GM23248 (cell line): ENCODE measurements at regions not wholly inside any gene's neighbourhood (a gene's known extent, or its start where the extent isn't known, plus 50 kb on each side); places are given as distances from the start of the nearest gene placed in this dataset.

Source experiments
- DNase-seq: peaks from one replicate; pipeline ENCODE4 v3.0.0-alpha.2; 2015
- H2AFZ ChIP-seq: fragments of 200-600 bp; sonication (generic); 2 replicates; pipeline ENCODE4 v1.6.1; 2016; ENCODE audit warnings: antibody characterized with exemption
- H3F3A ChIP-seq: fragments of 200-600 bp; sonication (generic); 2 replicates; pipeline ENCODE4 v1.6.1; 2016; ENCODE audit warnings: mild to moderate bottlenecking, antibody characterized with exemption, mixed run types; ENCODE audit not compliant: insufficient read depth
- H3K27ac ChIP-seq: fragments of 200-600 bp; sonication (generic); 2 replicates; pipeline ENCODE4 v1.5.1; 2016; ENCODE audit warnings: mild to moderate bottlenecking
- H3K27me3 ChIP-seq: fragments of 200-600 bp; sonication (generic); replicated peaks from 2 replicates; pipeline ENCODE4 v1.6.1; 2016; ENCODE audit warnings: mild to moderate bottlenecking; ENCODE audit not compliant: insufficient read depth
- H3K36me3 ChIP-seq: fragments of 200-600 bp; sonication (generic); 2 replicates; pipeline ENCODE4 v1.6.1; 2016; ENCODE audit warnings: low read depth, mild to moderate bottlenecking
- H3K4me1 ChIP-seq: fragments of 200-600 bp; sonication (generic); 2 replicates; pipeline ENCODE4 v1.6.1; 2016; ENCODE audit warnings: mild to moderate bottlenecking; ENCODE audit not compliant: insufficient read depth
- H3K4me2 ChIP-seq: fragments of 200-600 bp; sonication (generic); one replicate; pipeline ENCODE4 v1.6.1; 2016; ENCODE audit warnings: mild to moderate bottlenecking; ENCODE audit not compliant: unreplicated experiment
- H3K4me3 ChIP-seq: fragments of 200-600 bp; sonication (generic); 2 replicates; pipeline ENCODE4 v1.5.1; 2016; ENCODE audit warnings: mild to moderate bottlenecking
- H3K79me2 ChIP-seq: fragments of 200-600 bp; sonication (generic); 2 replicates; pipeline ENCODE4 v1.6.1; 2016; ENCODE audit warnings: mild to moderate bottlenecking; ENCODE audit not compliant: insufficient read depth
- H3K9ac ChIP-seq: fragments of 200-600 bp; sonication (generic); 2 replicates; pipeline ENCODE4 v1.6.1; 2016; ENCODE audit warnings: mild to moderate bottlenecking
- H3K9me2 ChIP-seq: fragments of 200-600 bp; sonication (generic); 2 replicates; pipeline ENCODE4 v1.6.1; 2016; ENCODE audit warnings: mixed run types, mild to moderate bottlenecking, moderate library complexity; ENCODE audit not compliant: insufficient read depth
- H3K9me3 ChIP-seq: fragments of 200-600 bp; sonication (generic); one replicate; pipeline ENCODE4 v1.6.1; 2017; ENCODE audit warnings: low read depth
- H4K20me1 ChIP-seq: fragments of 200-600 bp; sonication (generic); 2 replicates; pipeline ENCODE4 v1.6.0; 2016; ENCODE audit not compliant: insufficient read depth
- EZH2 ChIP-seq: fragments of 200-600 bp; sonication (generic); IDR thresholded peaks from 2 replicates; pipeline ENCODE4 v1.6.1; 2018; ENCODE audit warnings: antibody characterized with exemption, mild to moderate bottlenecking; ENCODE audit not compliant: insufficient read depth, poor library complexity, severe bottlenecking
- EZH2phosphoT487 ChIP-seq: fragments of 200-600 bp; sonication (generic); IDR thresholded peaks from 2 replicates; pipeline ENCODE4 v1.6.1; 2018; ENCODE audit warnings: antibody characterized with exemption, moderate library complexity, mild to moderate bottlenecking, low read depth; ENCODE audit not compliant: insufficient read depth
- WGBS, 2 experiments: methylation state at CpG; one replicate each; pipeline ENCODE4 v1.1.6; 2015 to 2017; ENCODE audit warnings: low lambda C conversion rate in 2 of 2, low coverage in 1 of 2; ENCODE audit errors: missing lambda C conversion rate in 2 of 2; 5-methylcytosine and 5-hydroxymethylcytosine counted together
- in situ Hi-C: fragments of 300-500 bp; cut with MboI; formaldehyde crosslinking; loops from 2 replicates; pipeline ENCODE4 v1.15.0; 2020

GRCh38 chr4:142960126-142960525 is 114.0 kb upstream of the INPP4B start:
- 16 to 24% methylated on average over 1 of the region's 1 CpG for WGBS, 2 experiments
- H3K9me3 ChIP-seq = no peaks in the 10 kb centered on the region
- TF ChIP-seq EZH2 (no peak), EZH2phosphoT487 (no peak)
- H3K4me2 ChIP-seq = no peak overlapping the region
- peaks cover 18% of the 10 kb centered on the region for H3K27me3 ChIP-seq
- H3K4me1 ChIP-seq = no peaks in the 10 kb centered on the region
- H2AFZ ChIP-seq = no peak overlapping the region
- H3K9me2 ChIP-seq = no peaks in the 10 kb centered on the region
- H3K36me3 ChIP-seq = no peaks in the 10 kb centered on the region
- no peak overlapping the region for H3K27ac ChIP-seq
- H4K20me1 ChIP-seq = no peaks in the 10 kb centered on the region; the same call in 1 of the 2 replicates
- no peak overlapping the region for H3K4me3 ChIP-seq
- no peak for DNase-seq
- H3F3A ChIP-seq = no peaks in the 10 kb centered on the region
- in situ Hi-C loops = no loop called here
- H3K79me2 ChIP-seq = no peaks in the 10 kb centered on the region
- H3K9ac ChIP-seq = no peak overlapping the region

GRCh38 chr4:142960867-142961644 is 115.0 kb upstream of the INPP4B start:
- in situ Hi-C loops = no loop called here
- DNase-seq = no peak

GRCh38 chr4:142961866-142962265 is 115.8 kb upstream of the INPP4B start:
- Histone ChIP-seq H3K4me3 (no peak overlapping the region), H3K9ac (no peak overlapping the region), H3K9me3 (no peaks in the 10 kb centered on the region), H3F3A (no peaks in the 10 kb centered on the region), H3K79me2 (no peaks in the 10 kb centered on the region), H2AFZ (no peak overlapping the region), H3K36me3 (no peaks in the 10 kb centered on the region), H3K9me2 (no peaks in the 10 kb centered on the region), H3K27ac (no peak overlapping the region), H4K20me1 (no peaks in the 10 kb centered on the region; the same call in 1 of the 2 replicates), H3K27me3 (peaks cover 18% of the 10 kb centered on the region), H3K4me2 (no peak overlapping the region), H3K4me1 (no peaks in the 10 kb centered on the region)
- in situ Hi-C loops = no loop called here
- WGBS, 2 experiments = 0 to 8% methylated on average over 1 of the region's 1 CpG
- TF ChIP-seq EZH2 (no peak), EZH2phosphoT487 (no peak)
- DNase-seq = no peak

More at GRCh38 chr4:142960867-142961644, 115.0 kb upstream of the INPP4B start:
- Histone ChIP-seq H3K4me2 (no peak overlapping the region), H3K9ac (no peak overlapping the region), H3K4me3 (no peak overlapping the region), H3K9me3 (no peaks in the 10 kb centered on the region), H3K27ac (no peak overlapping the region), H3K79me2 (no peaks in the 10 kb centered on the region), H3K9me2 (no peaks in the 10 kb centered on the region), H3F3A (no peaks in the 10 kb centered on the region), H2AFZ (no peak overlapping the region), H3K4me1 (no peaks in the 10 kb centered on the region), H4K20me1 (no peaks in the 10 kb centered on the region; the same call in 1 of the 2 replicates), H3K36me3 (no peaks in the 10 kb centered on the region), H3K27me3 (peaks cover 18% of the 10 kb centered on the region)
- TF ChIP-seq EZH2phosphoT487 (no peak), EZH2 (no peak)
- 41 to 46% methylated on average over 6 of the region's 6 CpGs for WGBS, 2 experiments

DNA sequence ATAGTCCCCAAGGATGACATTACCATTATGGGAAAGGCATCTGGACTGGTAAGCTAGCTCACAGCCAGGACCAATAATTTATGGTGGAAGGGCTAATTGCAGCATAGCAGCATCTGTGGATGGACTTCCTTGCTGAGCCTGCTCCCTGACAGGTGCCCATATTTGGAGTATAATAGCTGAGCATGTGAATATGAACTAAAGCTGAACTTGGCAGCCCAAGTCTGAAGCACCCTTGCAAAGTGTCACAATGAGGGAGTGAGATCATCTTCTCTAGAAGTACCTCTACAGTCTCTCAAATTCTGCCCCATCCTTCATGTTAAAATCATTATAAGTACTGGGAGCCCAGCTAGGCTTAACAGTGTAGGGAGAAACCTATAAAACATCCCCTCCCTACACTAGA is 128.2 kb upstream of the INPP4B start:
- in situ Hi-C loops = no loop called here
- TF ChIP-seq EZH2 = no peak
- TF ChIP-seq EZH2phosphoT487 = no peak

More for the DNA sequence above, 128.2 kb upstream of the INPP4B start:
- H2AFZ ChIP-seq = no peak overlapping the region
- H3K36me3 ChIP-seq = no peaks in the 10 kb centered on the region
- no peaks in the 10 kb centered on the region for H3F3A ChIP-seq
- DNase-seq = no peak
- H3K27ac ChIP-seq = no peak overlapping the region
- peaks cover 15% of the 10 kb centered on the region; the same call in 1 of the 2 replicates for H3K27me3 ChIP-seq
- no peak overlapping the region for H3K4me3 ChIP-seq
- H3K4me1 ChIP-seq = no peaks in the 10 kb centered on the region
- H3K9ac ChIP-seq = no peak overlapping the region
- no peaks in the 10 kb centered on the region for H3K79me2 ChIP-seq
- H3K9me3 ChIP-seq = no peaks in the 10 kb centered on the region
- no peaks in the 10 kb centered on the region for H3K9me2 ChIP-seq
- no peak overlapping the region for H3K4me2 ChIP-seq
- no peaks in the 10 kb centered on the region for H4K20me1 ChIP-seq
